ENCODE measurements at regions not wholly inside any gene's neighbourhood (a gene's known extent, or its start where the extent isn't known, plus 50 kb on each side); places are given as distances from the start of the nearest gene placed in this dataset.
"Not testable (repeated sequence)": the region's sequence is repeated elsewhere in the genome, so short reads cannot be mapped to it uniquely, and the experiment has no call there.

- no peak for DNase-seq
Measured at GRCh38 chr12:131448254-131448795, 262.6 kb upstream of the SFSWAP start.

GRCh38 chr12:131449027-131449426 is 261.9 kb upstream of the SFSWAP start:
- DNase-seq: no peak

GRCh38 chr12:131452444-131452860 is 258.4 kb upstream of the SFSWAP start:
- DNase-seq: no peak

- peak in 6 of 56 donors; percentile 7 to 35 (median 15) for DNase-seq
Measured at GRCh38 chr12:131454418-131455217, 256.3 kb upstream of the SFSWAP start.

GRCh38 chr12:131455218-131455506 is 255.7 kb upstream of the SFSWAP start:
- DNase-seq: no peak

- DNase-seq: no peak
Measured at GRCh38 chr12:131455581-131456110, 255.2 kb upstream of the SFSWAP start.

GRCh38 chr12:131456301-131457027 is 254.4 kb upstream of the SFSWAP start:
- no peak for DNase-seq

- no peak for DNase-seq
Measured at GRCh38 chr12:131457028-131457310, 253.9 kb upstream of the SFSWAP start.

GRCh38 chr12:131457331-131458047 is 253.4 kb upstream of the SFSWAP start:
- no peak for DNase-seq

GRCh38 chr12:131458048-131458374 is 252.9 kb upstream of the SFSWAP start:
- DNase-seq: no peak

- DNase-seq: no peak
Measured at GRCh38 chr12:131458931-131459772, 251.7 kb upstream of the SFSWAP start.

- no peak for DNase-seq
Measured at GRCh38 chr12:131459773-131460365, 251.0 kb upstream of the SFSWAP start.

GRCh38 chr12:131460520-131460919 is 250.4 kb upstream of the SFSWAP start:
- peak in 2 of 56 donors; percentile 10 to 13 for DNase-seq

GRCh38 chr12:131461096-131461495 is 249.8 kb upstream of the SFSWAP start:
- no peak for DNase-seq

- DNase-seq: no peak
Measured at GRCh38 chr12:131463174-131463573, 247.7 kb upstream of the SFSWAP start.

GRCh38 chr12:131464081-131464480 is 246.8 kb upstream of the SFSWAP start:
- DNase-seq: no peak

GRCh38 chr12:131466306-131466705 is 244.6 kb upstream of the SFSWAP start:
- DNase-seq: no peak

GRCh38 chr12:131466932-131467331 is 244.0 kb upstream of the SFSWAP start:
- no peak for DNase-seq

GRCh38 chr12:131468206-131468605 is 242.7 kb upstream of the SFSWAP start:
- DNase-seq: no peak

- not testable (repeated sequence) for DNase-seq
Measured at GRCh38 chr12:131469945-131470344, 240.9 kb upstream of the SFSWAP start.
